SK-N-SH (cell line): ENCODE measurements at regions not wholly inside any gene's neighbourhood (a gene's known extent, or its start where the extent isn't known, plus 50 kb on each side); places are given as distances from the start of the nearest gene placed in this dataset.

Experiments
- CTCF ChIA-PET: fragments of 300-600, 350-600 bp; formaldehyde crosslinking; extraction: SDS; loops from one replicate; lab custom pipeline; 2021; lab: Yijun Ruan, JAX
- POLR2A ChIA-PET: fragments of 350-600 bp; sonication (Branson Sonifier 250); formaldehyde crosslinking; extraction: SDS; loops from one replicate; lab custom pipeline; 2020; ENCODE audit warnings: antibody characterized with exemption, inconsistent platforms; lab: Yijun Ruan, JAX
- DNase-seq: peaks from one replicate; pipeline ENCODE4 v3.0.0; 2012
- H2AFZ ChIP-seq: fragments of 200-600 bp; sonication (generic); 2 replicates; pipeline ENCODE4 v1.8.1; 2016; ENCODE audit warnings: antibody characterized with exemption, mild to moderate bottlenecking, low read depth
- H3F3A ChIP-seq: fragments of 200-600 bp; sonication (generic); replicated peaks from 2 replicates; pipeline ENCODE3; 2016; ENCODE audit warnings: antibody characterized with exemption, mild to moderate bottlenecking; ENCODE audit not compliant: insufficient read depth
- H3K27ac ChIP-seq, 2 experiments: fragments of 200-500 bp in 1 of 2; fragments of 200-600 bp in 1 of 2; sonication (Bioruptor generic) in 1 of 2; sonication (generic), shearing (Covaris generic) in 1 of 2; 2 replicates each; pipeline versions ENCODE4 v1.5.1 to v1.6.1; 2014 to 2016; ENCODE audit warnings: low read depth in 2 of 2, inconsistent platforms in 1 of 2, low read length in 1 of 2, mild to moderate bottlenecking in 1 of 2, mixed read lengths in 1 of 2
- H3K27me3 ChIP-seq: fragments of 200-600 bp; sonication (generic), shearing (Covaris generic); 2 replicates; pipeline ENCODE4 v1.6.1; 2016; ENCODE audit warnings: mixed run types; ENCODE audit not compliant: insufficient read depth
- H3K36me3 ChIP-seq, 2 experiments: fragments of 200-500 bp in 1 of 2; fragments of 200-600 bp in 1 of 2; sonication (Bioruptor generic) in 1 of 2; sonication (generic) in 1 of 2; replicated peaks in 1 of 2; 2 replicates each; pipeline versions ENCODE3 to v1.5.1; 2014 to 2016; ENCODE audit warnings: low read length in 1 of 2, mild to moderate bottlenecking in 1 of 2; ENCODE audit not compliant: insufficient read depth in 2 of 2, control insufficient read depth in 1 of 2
- H3K4me1 ChIP-seq, 2 experiments: fragments of 200-500 bp in 1 of 2; fragments of 200-600 bp in 1 of 2; sonication (Bioruptor generic) in 1 of 2; sonication (generic), shearing (Covaris generic) in 1 of 2; 2 replicates each; pipeline versions ENCODE4 v1.5.1 to v1.6.1; 2014 to 2016; ENCODE audit warnings: low read depth in 1 of 2, low read length in 1 of 2, mixed run types in 1 of 2; ENCODE audit not compliant: insufficient read depth in 2 of 2, control insufficient read depth in 1 of 2
- H3K4me2 ChIP-seq: fragments of 200-600 bp; sonication (generic), shearing (Covaris generic); 2 replicates; pipeline ENCODE4 v1.6.1; 2017; ENCODE audit warnings: mixed run types
- H3K4me3 ChIP-seq, 2 experiments: fragments of 200-500 bp in 1 of 2; fragments of 200-600 bp in 1 of 2; sonication (Bioruptor generic) in 1 of 2; sonication (generic), shearing (Covaris generic) in 1 of 2; 2 replicates each; pipeline versions ENCODE4 v1.5.1 to v1.8.1; 2014 to 2016; ENCODE audit warnings: low read depth in 2 of 2, inconsistent platforms in 1 of 2, low read length in 1 of 2, mild to moderate bottlenecking in 1 of 2, mixed read lengths in 1 of 2, moderate library complexity in 1 of 2
- H3K79me2 ChIP-seq: fragments of 200-600 bp; sonication (generic); 2 replicates; pipeline ENCODE4 v1.8.1; 2017; ENCODE audit warnings: mild to moderate bottlenecking; ENCODE audit not compliant: insufficient read depth
- H3K9ac ChIP-seq: fragments of 200-600 bp; sonication (generic); 2 replicates; pipeline ENCODE4 v1.6.1; 2017; ENCODE audit warnings: mixed run types
- H3K9me2 ChIP-seq: fragments of 200-600 bp; sonication (generic); 2 replicates; pipeline ENCODE4 v1.6.1; 2017; ENCODE audit warnings: mixed run types
- H3K9me3 ChIP-seq: fragments of 200-600 bp; sonication (generic); 2 replicates; pipeline ENCODE4 v1.6.1; 2017; ENCODE audit warnings: mixed run types, mild to moderate bottlenecking, moderate library complexity
- H4K20me1 ChIP-seq: fragments of 200-600 bp; sonication (generic); 2 replicates; pipeline ENCODE4 v1.6.1; 2017; ENCODE audit warnings: mild to moderate bottlenecking, mixed run types; ENCODE audit not compliant: insufficient read depth
- ELF1 ChIP-seq: IDR thresholded peaks from 2 replicates; pipeline ENCODE4 v1.4.0; 2012
- EP300 ChIP-seq, 2 experiments: IDR thresholded peaks; 2 replicates each; pipeline versions ENCODE4 v1.4.0 to v1.6.1; 2012; ENCODE audit warnings: borderline replicate concordance in 1 of 2, low read depth in 1 of 2, low read length in 1 of 2
- FOXJ3 ChIP-seq: sonication (generic); formaldehyde crosslinking; IDR thresholded peaks from 2 replicates; pipeline ENCODE4 v1.5.1; 2020; ENCODE audit warnings: mild to moderate bottlenecking, missing genetic modification reagents
- GABPA ChIP-seq: IDR thresholded peaks from 2 replicates; pipeline ENCODE4 v1.4.0; 2012; ENCODE audit warnings: low read depth, mild to moderate bottlenecking
- JUND ChIP-seq: IDR thresholded peaks from 2 replicates; pipeline ENCODE4 v1.4.0; 2012
- MEF2A ChIP-seq: IDR thresholded peaks from 2 replicates; pipeline ENCODE4 v1.4.0; 2012; ENCODE audit warnings: low read depth, borderline replicate concordance
- MXI1 ChIP-seq: IDR thresholded peaks from 2 replicates; pipeline ENCODE4 v1.6.1; 2012; ENCODE audit warnings: mild to moderate bottlenecking, low read depth, low read length, improper control_type of control experiment
- NFIC ChIP-seq: IDR thresholded peaks from 2 replicates; pipeline ENCODE4 v1.4.0; 2012; ENCODE audit warnings: borderline replicate concordance
- NRF1 ChIP-seq: IDR thresholded peaks from 2 replicates; pipeline ENCODE4 v1.6.1; 2012; ENCODE audit warnings: low read depth, mild to moderate bottlenecking, low read length
- RAD21 ChIP-seq: IDR thresholded peaks from 2 replicates; pipeline ENCODE4 v1.6.1; 2012; ENCODE audit warnings: mild to moderate bottlenecking, low read length
- RCOR1 ChIP-seq: fragments of 150-350 bp; IDR thresholded peaks from 2 replicates; pipeline ENCODE4 v1.6.1; 2017; ENCODE audit warnings: antibody characterized with exemption, low read length
- RFX5 ChIP-seq: IDR thresholded peaks from 2 replicates; pipeline ENCODE4 v1.6.1; 2012; ENCODE audit warnings: mild to moderate bottlenecking, improper control_type of control experiment, low read length
- TAF1 ChIP-seq: IDR thresholded peaks from 2 replicates; pipeline ENCODE4 v1.6.1; 2012; ENCODE audit warnings: low read depth, mild to moderate bottlenecking, low read length, moderate library complexity, borderline replicate concordance
- WGBS: methylation state at CpG from one replicate; pipeline ENCODE4 v1.1.6; 2017; ENCODE audit warnings: low lambda C conversion rate; 5-methylcytosine and 5-hydroxymethylcytosine counted together
- TF ChIP-seq, protein P1 (sequence below): fragments of 200-600 bp; sonication (generic); IDR thresholded peaks from 2 replicates; pipeline ENCODE4 v1.6.1; 2017; ENCODE audit warnings: antibody characterized with exemption, mild to moderate bottlenecking, moderate library complexity
- TF ChIP-seq, protein P2 (sequence below): IDR thresholded peaks from 2 replicates; pipeline ENCODE4 v1.4.0; 2012; ENCODE audit warnings: low read depth, borderline replicate concordance
- TF ChIP-seq, protein P3 (sequence below): fragments of 150-350 bp; IDR thresholded peaks from 2 replicates; pipeline ENCODE4 v1.6.1; 2016; ENCODE audit warnings: mild to moderate bottlenecking, low read depth, low read length
- TF ChIP-seq, protein P4 (sequence below): IDR thresholded peaks from 2 replicates; pipeline ENCODE4 v1.6.1; 2012; ENCODE audit warnings: mild to moderate bottlenecking, low read depth, low read length, moderate library complexity
- TF ChIP-seq, protein P5 (sequence below): fragments of 150-350 bp; IDR thresholded peaks from 2 replicates; pipeline ENCODE4 v1.6.1; 2017; ENCODE audit warnings: antibody characterized with exemption, low read length, low read depth, borderline replicate concordance
- TF ChIP-seq, protein P6 (sequence below): IDR thresholded peaks from 2 replicates; pipeline ENCODE4; 2012

DNA sequence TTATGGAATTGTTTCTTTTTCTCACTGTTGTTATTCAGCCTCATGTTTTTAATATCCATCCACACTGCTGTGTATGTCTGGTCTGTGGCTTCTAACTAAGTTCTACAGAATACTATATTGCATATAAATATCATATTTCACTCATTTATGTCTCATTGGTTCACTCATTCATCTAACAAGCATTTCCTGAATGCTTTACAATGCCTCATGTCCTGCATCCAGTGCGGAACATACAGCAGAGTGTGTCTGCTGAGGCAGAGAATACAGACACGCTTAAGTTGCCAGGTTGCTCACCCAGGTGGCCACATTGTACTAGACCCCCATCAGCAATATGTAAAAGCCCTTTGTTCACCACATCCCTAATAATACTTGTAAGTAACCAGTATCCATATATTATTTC lies 111.8 kb upstream of the CNTNAP2 start:
- TF ChIP-seq, protein P1, sequence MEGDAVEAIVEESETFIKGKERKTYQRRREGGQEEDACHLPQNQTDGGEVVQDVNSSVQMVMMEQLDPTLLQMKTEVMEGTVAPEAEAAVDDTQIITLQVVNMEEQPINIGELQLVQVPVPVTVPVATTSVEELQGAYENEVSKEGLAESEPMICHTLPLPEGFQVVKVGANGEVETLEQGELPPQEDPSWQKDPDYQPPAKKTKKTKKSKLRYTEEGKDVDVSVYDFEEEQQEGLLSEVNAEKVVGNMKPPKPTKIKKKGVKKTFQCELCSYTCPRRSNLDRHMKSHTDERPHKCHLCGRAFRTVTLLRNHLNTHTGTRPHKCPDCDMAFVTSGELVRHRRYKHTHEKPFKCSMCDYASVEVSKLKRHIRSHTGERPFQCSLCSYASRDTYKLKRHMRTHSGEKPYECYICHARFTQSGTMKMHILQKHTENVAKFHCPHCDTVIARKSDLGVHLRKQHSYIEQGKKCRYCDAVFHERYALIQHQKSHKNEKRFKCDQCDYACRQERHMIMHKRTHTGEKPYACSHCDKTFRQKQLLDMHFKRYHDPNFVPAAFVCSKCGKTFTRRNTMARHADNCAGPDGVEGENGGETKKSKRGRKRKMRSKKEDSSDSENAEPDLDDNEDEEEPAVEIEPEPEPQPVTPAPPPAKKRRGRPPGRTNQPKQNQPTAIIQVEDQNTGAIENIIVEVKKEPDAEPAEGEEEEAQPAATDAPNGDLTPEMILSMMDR: no peak
- TF ChIP-seq TAF1 (no peak), GABPA (no peak), NFIC (no peak)
- TF ChIP-seq, protein P2, sequence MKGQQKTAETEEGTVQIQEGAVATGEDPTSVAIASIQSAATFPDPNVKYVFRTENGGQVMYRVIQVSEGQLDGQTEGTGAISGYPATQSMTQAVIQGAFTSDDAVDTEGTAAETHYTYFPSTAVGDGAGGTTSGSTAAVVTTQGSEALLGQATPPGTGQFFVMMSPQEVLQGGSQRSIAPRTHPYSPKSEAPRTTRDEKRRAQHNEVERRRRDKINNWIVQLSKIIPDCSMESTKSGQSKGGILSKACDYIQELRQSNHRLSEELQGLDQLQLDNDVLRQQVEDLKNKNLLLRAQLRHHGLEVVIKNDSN: no peak
- CTCF ChIA-PET: interaction anchor here (0.9 kb wide), 1 partner anchor 37 kb away, joined by 4 read pairs; no protein-coding TSS in a partner anchor
- no peak overlapping the region for H3K27ac ChIP-seq

DNA sequence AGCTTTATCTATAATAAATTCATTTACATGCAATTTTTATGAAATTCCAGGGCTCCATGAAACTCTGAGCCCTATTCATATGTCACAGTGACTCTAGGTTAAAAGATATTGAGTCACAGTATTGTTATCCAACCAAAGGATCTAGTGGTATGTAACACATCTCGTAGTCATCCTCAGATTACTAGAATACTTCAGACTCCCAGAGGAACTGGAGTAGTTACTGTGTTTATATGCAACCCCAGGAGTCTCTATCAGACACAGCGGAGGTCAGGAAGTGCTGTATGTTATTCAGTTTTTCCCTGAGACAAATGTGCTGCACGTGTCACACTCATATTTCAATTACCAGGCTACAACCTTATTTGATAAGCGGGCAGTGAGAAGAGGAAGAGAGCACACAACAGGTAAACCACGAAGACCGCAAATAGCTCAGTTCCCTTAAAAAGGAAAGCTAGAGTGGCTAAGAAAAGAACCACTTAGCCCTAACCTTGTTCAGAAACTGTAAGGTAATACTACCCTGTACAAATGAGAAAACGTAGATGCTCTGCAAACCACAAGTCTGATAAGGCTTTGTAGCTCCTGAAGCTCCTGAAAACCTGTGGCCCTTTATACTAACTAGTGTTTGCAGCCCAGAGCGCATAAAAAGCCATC lies 114.0 kb upstream of the CNTNAP2 start:
- Histone ChIP-seq H3K27ac (no peak overlapping the region), H3K36me3 (no peaks in the 10 kb centered on the region), H3K4me3 (no peak overlapping the region), H4K20me1 (no peaks in the 10 kb centered on the region), H3K79me2 (no peaks in the 10 kb centered on the region), H3K4me1 (no peaks in the 10 kb centered on the region), H3K9me3 (no peaks in the 10 kb centered on the region), H3K4me2 (no peak overlapping the region), H3F3A (no peaks in the 10 kb centered on the region), H2AFZ (no peak overlapping the region), H3K9me2 (no peaks in the 10 kb centered on the region; the same call in 1 of the 2 replicates), H3K9ac (no peak overlapping the region), H3K27me3 (no peaks in the 10 kb centered on the region)
- WGBS: 17% methylated on average over 8 of the region's 8 CpGs
- CTCF ChIA-PET: no interaction called here
- POLR2A ChIA-PET: no interaction called here
- DNase-seq: no peak
- TF ChIP-seq EP300 (IDR thresholded peaks at IDR 0.05; ENCODE audit: borderline replicate concordance in 1 of 2, low read depth in 1 of 2, low read length in 1 of 2) (no peak), FOXJ3 (no peak), MEF2A (no peak), RFX5 (no peak), RAD21 (no peak), NRF1 (no peak), MXI1 (no peak), JUND (no peak), RCOR1 (no peak), NFIC (no peak), ELF1 (no peak)
- TF ChIP-seq, protein P3, sequence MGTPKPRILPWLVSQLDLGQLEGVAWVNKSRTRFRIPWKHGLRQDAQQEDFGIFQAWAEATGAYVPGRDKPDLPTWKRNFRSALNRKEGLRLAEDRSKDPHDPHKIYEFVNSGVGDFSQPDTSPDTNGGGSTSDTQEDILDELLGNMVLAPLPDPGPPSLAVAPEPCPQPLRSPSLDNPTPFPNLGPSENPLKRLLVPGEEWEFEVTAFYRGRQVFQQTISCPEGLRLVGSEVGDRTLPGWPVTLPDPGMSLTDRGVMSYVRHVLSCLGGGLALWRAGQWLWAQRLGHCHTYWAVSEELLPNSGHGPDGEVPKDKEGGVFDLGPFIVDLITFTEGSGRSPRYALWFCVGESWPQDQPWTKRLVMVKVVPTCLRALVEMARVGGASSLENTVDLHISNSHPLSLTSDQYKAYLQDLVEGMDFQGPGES: no peak
- TF ChIP-seq, protein P4, sequence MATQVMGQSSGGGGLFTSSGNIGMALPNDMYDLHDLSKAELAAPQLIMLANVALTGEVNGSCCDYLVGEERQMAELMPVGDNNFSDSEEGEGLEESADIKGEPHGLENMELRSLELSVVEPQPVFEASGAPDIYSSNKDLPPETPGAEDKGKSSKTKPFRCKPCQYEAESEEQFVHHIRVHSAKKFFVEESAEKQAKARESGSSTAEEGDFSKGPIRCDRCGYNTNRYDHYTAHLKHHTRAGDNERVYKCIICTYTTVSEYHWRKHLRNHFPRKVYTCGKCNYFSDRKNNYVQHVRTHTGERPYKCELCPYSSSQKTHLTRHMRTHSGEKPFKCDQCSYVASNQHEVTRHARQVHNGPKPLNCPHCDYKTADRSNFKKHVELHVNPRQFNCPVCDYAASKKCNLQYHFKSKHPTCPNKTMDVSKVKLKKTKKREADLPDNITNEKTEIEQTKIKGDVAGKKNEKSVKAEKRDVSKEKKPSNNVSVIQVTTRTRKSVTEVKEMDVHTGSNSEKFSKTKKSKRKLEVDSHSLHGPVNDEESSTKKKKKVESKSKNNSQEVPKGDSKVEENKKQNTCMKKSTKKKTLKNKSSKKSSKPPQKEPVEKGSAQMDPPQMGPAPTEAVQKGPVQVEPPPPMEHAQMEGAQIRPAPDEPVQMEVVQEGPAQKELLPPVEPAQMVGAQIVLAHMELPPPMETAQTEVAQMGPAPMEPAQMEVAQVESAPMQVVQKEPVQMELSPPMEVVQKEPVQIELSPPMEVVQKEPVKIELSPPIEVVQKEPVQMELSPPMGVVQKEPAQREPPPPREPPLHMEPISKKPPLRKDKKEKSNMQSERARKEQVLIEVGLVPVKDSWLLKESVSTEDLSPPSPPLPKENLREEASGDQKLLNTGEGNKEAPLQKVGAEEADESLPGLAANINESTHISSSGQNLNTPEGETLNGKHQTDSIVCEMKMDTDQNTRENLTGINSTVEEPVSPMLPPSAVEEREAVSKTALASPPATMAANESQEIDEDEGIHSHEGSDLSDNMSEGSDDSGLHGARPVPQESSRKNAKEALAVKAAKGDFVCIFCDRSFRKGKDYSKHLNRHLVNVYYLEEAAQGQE: no peak
- TF ChIP-seq, protein P5, sequence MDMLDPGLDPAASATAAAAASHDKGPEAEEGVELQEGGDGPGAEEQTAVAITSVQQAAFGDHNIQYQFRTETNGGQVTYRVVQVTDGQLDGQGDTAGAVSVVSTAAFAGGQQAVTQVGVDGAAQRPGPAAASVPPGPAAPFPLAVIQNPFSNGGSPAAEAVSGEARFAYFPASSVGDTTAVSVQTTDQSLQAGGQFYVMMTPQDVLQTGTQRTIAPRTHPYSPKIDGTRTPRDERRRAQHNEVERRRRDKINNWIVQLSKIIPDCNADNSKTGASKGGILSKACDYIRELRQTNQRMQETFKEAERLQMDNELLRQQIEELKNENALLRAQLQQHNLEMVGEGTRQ: no peak
- TF ChIP-seq, protein P6, sequence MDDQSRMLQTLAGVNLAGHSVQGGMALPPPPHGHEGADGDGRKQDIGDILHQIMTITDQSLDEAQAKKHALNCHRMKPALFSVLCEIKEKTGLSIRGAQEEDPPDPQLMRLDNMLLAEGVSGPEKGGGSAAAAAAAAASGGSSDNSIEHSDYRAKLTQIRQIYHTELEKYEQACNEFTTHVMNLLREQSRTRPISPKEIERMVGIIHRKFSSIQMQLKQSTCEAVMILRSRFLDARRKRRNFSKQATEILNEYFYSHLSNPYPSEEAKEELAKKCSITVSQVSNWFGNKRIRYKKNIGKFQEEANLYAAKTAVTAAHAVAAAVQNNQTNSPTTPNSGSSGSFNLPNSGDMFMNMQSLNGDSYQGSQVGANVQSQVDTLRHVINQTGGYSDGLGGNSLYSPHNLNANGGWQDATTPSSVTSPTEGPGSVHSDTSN: no peak

More for the DNA sequence above, 111.8 kb upstream of the CNTNAP2 start:
- Histone ChIP-seq H3K9ac (no peak overlapping the region), H3K27me3 (no peaks in the 10 kb centered on the region), H3K36me3 (no peaks in the 10 kb centered on the region), H3K9me2 (no peaks in the 10 kb centered on the region; the same call in 1 of the 2 replicates), H3K4me3 (no peak overlapping the region), H3K79me2 (no peaks in the 10 kb centered on the region), H4K20me1 (no peaks in the 10 kb centered on the region), H3F3A (no peaks in the 10 kb centered on the region), H3K4me1 (no peaks in the 10 kb centered on the region), H3K4me2 (no peak overlapping the region), H3K9me3 (0 out of 2 replicates have a peak, but pooled peaks cover 7% of the 10 kb centered on the region), H2AFZ (no peak overlapping the region)
- 17% methylated on average over 2 of the region's 2 CpGs for WGBS
- DNase-seq: no peak
- POLR2A ChIA-PET: no interaction called here
